ENCODE measurements at regions not wholly inside any gene's neighbourhood (a gene's known extent, or its start where the extent isn't known, plus 50 kb on each side); places are given as distances from the start of the nearest gene placed in this dataset.

DNA sequence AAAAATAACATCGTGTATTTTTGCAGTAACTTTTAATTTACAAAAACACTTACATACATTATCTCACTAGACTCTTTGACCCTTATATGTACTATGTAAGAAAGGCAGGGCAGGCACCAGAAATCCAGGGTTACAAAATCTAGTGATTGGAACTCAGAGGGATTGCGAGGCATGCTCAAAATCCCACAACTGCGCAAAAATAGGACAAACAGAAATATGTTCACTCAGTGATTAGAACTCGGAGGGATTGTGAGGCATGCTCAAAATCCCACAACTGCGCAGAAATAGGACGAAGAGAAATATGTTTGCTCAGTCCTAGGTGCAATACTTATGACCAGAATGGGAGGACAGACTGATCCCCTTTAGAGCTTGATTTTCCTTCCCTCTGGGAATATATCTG is 79.2 kb upstream of the TGFBR2 start:
- DNase-seq: no peak
- ATAC-seq (ENCODE audit: low read depth): no peak
- no peak overlapping the region for H3K27ac ChIP-seq (ENCODE audit: insufficient read depth, low read length)
- no peaks in the 10 kb centered on the region for H3K36me3 ChIP-seq (ENCODE audit: control insufficient read depth, insufficient read depth, low read length)
- H4K8ac ChIP-seq (ENCODE audit: low read depth in 2 of 2, low read length in 2 of 2): no peak overlapping the region
- H3K14ac ChIP-seq (replicated peaks; ENCODE audit: low read depth, low read length): 0 out of 2 replicates have a peak overlapping the region, but pooled peaks have one; percentile 44
- no peak overlapping the region for H3K4me2 ChIP-seq (ENCODE audit: low read depth, low read length)
- WGBS, 2 experiments (ENCODE audit: extremely low coverage in 2 of 2, insufficient read length in 1 of 2): 100% methylated on average over 4 of the region's 6 CpGs; no CpG with 5 or more reads in 1 of the 2 experiments
- H3K27me3 ChIP-seq (ENCODE audit: control insufficient read depth, insufficient read depth, low read length): no peaks in the 10 kb centered on the region
- no peak overlapping the region for H2AK5ac ChIP-seq (ENCODE audit: low read depth, low read length)
- no peak overlapping the region for H2BK15ac ChIP-seq (ENCODE audit: low read depth, low read length)
- no peaks in the 10 kb centered on the region for H3K79me1 ChIP-seq (ENCODE audit: low read depth in 1 of 2, low read length in 2 of 2)
- dilution Hi-C loops (cut with HindIII; ENCODE audit: low sequenced_read_pairs, unreplicated experiment): no loop called here
- BruUV-seq (replicated peaks): no TSS peak
- H4K91ac ChIP-seq (ENCODE audit: insufficient read depth, low read depth, low read length): no peak overlapping the region
- H4K20me1 ChIP-seq (ENCODE audit: insufficient read depth, low read length): no peaks in the 10 kb centered on the region
- H3K9me1 ChIP-seq (ENCODE audit: insufficient read depth, low read length): no peaks in the 10 kb centered on the region
- H2BK120ac ChIP-seq (ENCODE audit: low read depth, low read length): no peak overlapping the region
- H3K4ac ChIP-seq (ENCODE audit: low read depth, low read length): no peak overlapping the region
- no peak overlapping the region for H4K5ac ChIP-seq (ENCODE audit: low read depth, low read length)
- H3K9ac ChIP-seq (ENCODE audit: low read depth, low read length): no peak overlapping the region
- peak overlapping the region; percentile 4; the same call in 1 of the 2 replicates for H3K23ac ChIP-seq (ENCODE audit: low read depth, low read length)
- TF ChIP-seq, protein P1, sequence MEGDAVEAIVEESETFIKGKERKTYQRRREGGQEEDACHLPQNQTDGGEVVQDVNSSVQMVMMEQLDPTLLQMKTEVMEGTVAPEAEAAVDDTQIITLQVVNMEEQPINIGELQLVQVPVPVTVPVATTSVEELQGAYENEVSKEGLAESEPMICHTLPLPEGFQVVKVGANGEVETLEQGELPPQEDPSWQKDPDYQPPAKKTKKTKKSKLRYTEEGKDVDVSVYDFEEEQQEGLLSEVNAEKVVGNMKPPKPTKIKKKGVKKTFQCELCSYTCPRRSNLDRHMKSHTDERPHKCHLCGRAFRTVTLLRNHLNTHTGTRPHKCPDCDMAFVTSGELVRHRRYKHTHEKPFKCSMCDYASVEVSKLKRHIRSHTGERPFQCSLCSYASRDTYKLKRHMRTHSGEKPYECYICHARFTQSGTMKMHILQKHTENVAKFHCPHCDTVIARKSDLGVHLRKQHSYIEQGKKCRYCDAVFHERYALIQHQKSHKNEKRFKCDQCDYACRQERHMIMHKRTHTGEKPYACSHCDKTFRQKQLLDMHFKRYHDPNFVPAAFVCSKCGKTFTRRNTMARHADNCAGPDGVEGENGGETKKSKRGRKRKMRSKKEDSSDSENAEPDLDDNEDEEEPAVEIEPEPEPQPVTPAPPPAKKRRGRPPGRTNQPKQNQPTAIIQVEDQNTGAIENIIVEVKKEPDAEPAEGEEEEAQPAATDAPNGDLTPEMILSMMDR (conservative IDR thresholded peaks at IDR 0.05; ENCODE audit: low read depth, low read length): no peak
- POLR2A ChIA-PET (ENCODE audit: unreplicated experiment): no interaction called here
- intact Hi-C loops (cut with micrococcal nuclease): no loop called here
- 0 out of 2 replicates have a peak, but pooled peaks cover 1% of the 10 kb centered on the region for H3K4me1 ChIP-seq (ENCODE audit: control insufficient read depth, insufficient read depth, low read length)
- H3K4me3 ChIP-seq (ENCODE audit: insufficient read depth, low read depth, low read length): no peak overlapping the region
- no peaks in the 10 kb centered on the region for H3K9me3 ChIP-seq (ENCODE audit: control insufficient read depth, insufficient read depth, low read length)
- no peak overlapping the region for H2BK20ac ChIP-seq (ENCODE audit: low read depth, low read length)
- in situ Hi-C loops (cut with MboI; ENCODE audit: low sequenced_read_pairs): no loop called here
- CTCF ChIA-PET: no interaction called here
- H2AK9ac ChIP-seq (replicated peaks; ENCODE audit: low read depth, low read length, poor library complexity): peak overlapping the region; percentile 56
- no peak overlapping the region for H3K18ac ChIP-seq (ENCODE audit: low read depth, low read length)
- H2AFZ ChIP-seq (replicated peaks; ENCODE audit: low read length, poor library complexity): no peak overlapping the region
- no peak overlapping the region for H3K56ac ChIP-seq (ENCODE audit: extremely low read depth, insufficient read depth, low read length)
- H2BK5ac ChIP-seq (ENCODE audit: low read depth, low read length, poor library complexity, severe bottlenecking): no peak overlapping the region

Data from IMR-90 (cell line).